ENCODE measurements at regions not wholly inside any gene's neighbourhood (a gene's known extent, or its start where the extent isn't known, plus 50 kb on each side); places are given as distances from the start of the nearest gene placed in this dataset.

- no peak overlapping the region for H3K27ac ChIP-seq
- H3K4me1 ChIP-seq (replicated peaks): no peaks in the 10 kb centered on the region
- DNase-seq (ENCODE audit: low read depth in 1 of 2, low spot score in 2 of 2): no peak
- H3K4me3 ChIP-seq: no peak overlapping the region
- H3K9me3 ChIP-seq (replicated peaks): no peaks in the 10 kb centered on the region; the same call in 1 of the 2 replicates
- H3K36me3 ChIP-seq: no peaks in the 10 kb centered on the region
- no peaks in the 10 kb centered on the region for H3K27me3 ChIP-seq (replicated peaks)
These were observed 227.5 kb downstream of the WDR11 start for GRCh38 chr10:121078672-121079102.

GRCh38 chr10:121079226-121079625 lies 228.1 kb downstream of the WDR11 start:
- H3K27ac ChIP-seq: no peak overlapping the region

GRCh38 chr10:121080281-121080891 lies 229.2 kb downstream of the WDR11 start:
- Histone ChIP-seq H3K27me3 (replicated peaks) (no peaks in the 10 kb centered on the region), H3K4me1 (replicated peaks) (no peaks in the 10 kb centered on the region), H3K27ac (no peak overlapping the region), H3K9me3 (replicated peaks) (no peaks in the 10 kb centered on the region), H3K36me3 (no peaks in the 10 kb centered on the region), H3K4me3 (no peak overlapping the region)
- DNase-seq (ENCODE audit: low read depth in 1 of 2, low spot score in 2 of 2): no peak

More at GRCh38 chr10:121079226-121079625, 228.1 kb downstream of the WDR11 start:
- H3K27me3 ChIP-seq (replicated peaks): no peaks in the 10 kb centered on the region
- H3K36me3 ChIP-seq: no peaks in the 10 kb centered on the region
- no peak for DNase-seq (ENCODE audit: low read depth in 1 of 2, low spot score in 2 of 2)
- no peaks in the 10 kb centered on the region; the same call in 1 of the 2 replicates for H3K9me3 ChIP-seq (replicated peaks)
- H3K4me1 ChIP-seq (replicated peaks): no peaks in the 10 kb centered on the region
- H3K4me3 ChIP-seq: no peak overlapping the region

- Histone ChIP-seq H3K36me3 (no peaks in the 10 kb centered on the region), H3K4me3 (no peak overlapping the region), H3K4me1 (replicated peaks) (no peaks in the 10 kb centered on the region), H3K27ac (no peak overlapping the region), H3K9me3 (replicated peaks) (no peaks in the 10 kb centered on the region), H3K27me3 (replicated peaks) (no peaks in the 10 kb centered on the region)
- no peak for DNase-seq (ENCODE audit: low read depth in 1 of 2, low spot score in 2 of 2)
These were observed 230.1 kb downstream of the WDR11 start for GRCh38 chr10:121081306-121081705.

GRCh38 chr10:121082984-121083383 lies 231.8 kb downstream of the WDR11 start:
- Histone ChIP-seq H3K9me3 (replicated peaks) (0 out of 2 replicates have a peak, but pooled peaks cover 2% of the 10 kb centered on the region), H3K4me1 (replicated peaks) (no peaks in the 10 kb centered on the region), H3K4me3 (no peak overlapping the region), H3K27ac (no peak overlapping the region), H3K27me3 (replicated peaks) (no peaks in the 10 kb centered on the region), H3K36me3 (no peaks in the 10 kb centered on the region)
- DNase-seq (ENCODE audit: low read depth in 1 of 2, low spot score in 2 of 2): no peak

- H3K27ac ChIP-seq: no peak overlapping the region
- DNase-seq (ENCODE audit: low read depth in 1 of 2, low spot score in 2 of 2): no peak
- H3K36me3 ChIP-seq: no peaks in the 10 kb centered on the region
- no peaks in the 10 kb centered on the region for H3K27me3 ChIP-seq (replicated peaks)
- H3K4me3 ChIP-seq: no peak overlapping the region
- 0 out of 2 replicates have a peak, but pooled peaks cover 2% of the 10 kb centered on the region for H3K9me3 ChIP-seq (replicated peaks)
- no peaks in the 10 kb centered on the region for H3K4me1 ChIP-seq (replicated peaks)
These were observed 233.0 kb downstream of the WDR11 start for GRCh38 chr10:121084016-121084674.

GRCh38 chr10:121084675-121085070 lies 233.5 kb downstream of the WDR11 start:
- 0 out of 2 replicates have a peak, but pooled peaks cover 2% of the 10 kb centered on the region for H3K9me3 ChIP-seq (replicated peaks)
- H3K27me3 ChIP-seq (replicated peaks): no peaks in the 10 kb centered on the region
- no peak overlapping the region for H3K4me3 ChIP-seq

GRCh38 chr10:121085367-121085766 lies 234.2 kb downstream of the WDR11 start:
- Histone ChIP-seq H3K27me3 (replicated peaks) (no peaks in the 10 kb centered on the region), H3K27ac (no peak overlapping the region), H3K9me3 (replicated peaks) (0 out of 2 replicates have a peak, but pooled peaks cover 2% of the 10 kb centered on the region), H3K4me3 (no peak overlapping the region), H3K36me3 (no peaks in the 10 kb centered on the region), H3K4me1 (replicated peaks) (no peaks in the 10 kb centered on the region)
- DNase-seq (ENCODE audit: low read depth in 1 of 2, low spot score in 2 of 2): no peak

More at GRCh38 chr10:121084675-121085070, 233.5 kb downstream of the WDR11 start:
- H3K4me1 ChIP-seq (replicated peaks): no peaks in the 10 kb centered on the region
- H3K27ac ChIP-seq: no peak overlapping the region
- DNase-seq (ENCODE audit: low read depth in 1 of 2, low spot score in 2 of 2): no peak
- no peaks in the 10 kb centered on the region for H3K36me3 ChIP-seq

GRCh38 chr10:121087129-121087528 lies 236.0 kb downstream of the WDR11 start:
- Histone ChIP-seq H3K4me3 (no peak overlapping the region), H3K4me1 (replicated peaks) (no peaks in the 10 kb centered on the region), H3K27ac (no peak overlapping the region), H3K27me3 (replicated peaks) (no peaks in the 10 kb centered on the region), H3K36me3 (no peaks in the 10 kb centered on the region), H3K9me3 (replicated peaks) (0 out of 2 replicates have a peak, but pooled peaks cover 2% of the 10 kb centered on the region)
- no peak for DNase-seq (ENCODE audit: low read depth in 1 of 2, low spot score in 2 of 2)

GRCh38 chr10:121087688-121088087 lies 236.5 kb downstream of the WDR11 start:
- no peak for DNase-seq (ENCODE audit: low read depth in 1 of 2, low spot score in 2 of 2)
- H3K4me3 ChIP-seq: no peak overlapping the region

GRCh38 chr10:121088524-121088923 lies 237.4 kb downstream of the WDR11 start:
- Histone ChIP-seq H3K4me3 (no peak overlapping the region), H3K27ac (no peak overlapping the region), H3K36me3 (no peaks in the 10 kb centered on the region), H3K4me1 (replicated peaks) (no peaks in the 10 kb centered on the region), H3K9me3 (replicated peaks) (0 out of 2 replicates have a peak, but pooled peaks cover 2% of the 10 kb centered on the region), H3K27me3 (replicated peaks) (no peaks in the 10 kb centered on the region)
- DNase-seq (ENCODE audit: low read depth in 1 of 2, low spot score in 2 of 2): no peak

More at GRCh38 chr10:121087688-121088087, 236.5 kb downstream of the WDR11 start:
- H3K4me1 ChIP-seq (replicated peaks): no peaks in the 10 kb centered on the region
- no peaks in the 10 kb centered on the region for H3K27me3 ChIP-seq (replicated peaks)
- H3K9me3 ChIP-seq (replicated peaks): 0 out of 2 replicates have a peak, but pooled peaks cover 2% of the 10 kb centered on the region
- no peaks in the 10 kb centered on the region for H3K36me3 ChIP-seq
- H3K27ac ChIP-seq: no peak overlapping the region

GRCh38 chr10:121089434-121089833 lies 238.3 kb downstream of the WDR11 start:
- 0 out of 2 replicates have a peak, but pooled peaks cover 2% of the 10 kb centered on the region for H3K9me3 ChIP-seq (replicated peaks)
- H3K27me3 ChIP-seq (replicated peaks): no peaks in the 10 kb centered on the region
- H3K36me3 ChIP-seq: no peaks in the 10 kb centered on the region
- no peaks in the 10 kb centered on the region for H3K4me1 ChIP-seq (replicated peaks)
- DNase-seq (ENCODE audit: low read depth in 1 of 2, low spot score in 2 of 2): no peak
- H3K4me3 ChIP-seq: no peak overlapping the region
- no peak overlapping the region for H3K27ac ChIP-seq

GRCh38 chr10:121091961-121092719 lies 241.0 kb downstream of the WDR11 start:
- H3K27ac ChIP-seq: 0 out of 2 replicates have a peak overlapping the region, but pooled peaks have one; percentile 19
- H3K9me3 ChIP-seq (replicated peaks): 0 out of 2 replicates have a peak, but pooled peaks cover 2% of the 10 kb centered on the region

More at GRCh38 chr10:121091961-121092719, 241.0 kb downstream of the WDR11 start:
- Histone ChIP-seq H3K4me3 (no peak overlapping the region), H3K36me3 (no peaks in the 10 kb centered on the region), H3K4me1 (replicated peaks) (no peaks in the 10 kb centered on the region), H3K27me3 (replicated peaks) (no peaks in the 10 kb centered on the region)
- peak in 1 of 2 experiments; percentile 22 for DNase-seq (ENCODE audit: low read depth in 1 of 2, low spot score in 2 of 2)

Data from SJSA1 (cell line).